ENCODE measurements at regions not wholly inside any gene's neighbourhood (a gene's known extent, or its start where the extent isn't known, plus 50 kb on each side); places are given as distances from the start of the nearest gene placed in this dataset.
A peak's percentile ranks its signal among the peaks of the same experiment; 100 is the strongest.

DNA sequence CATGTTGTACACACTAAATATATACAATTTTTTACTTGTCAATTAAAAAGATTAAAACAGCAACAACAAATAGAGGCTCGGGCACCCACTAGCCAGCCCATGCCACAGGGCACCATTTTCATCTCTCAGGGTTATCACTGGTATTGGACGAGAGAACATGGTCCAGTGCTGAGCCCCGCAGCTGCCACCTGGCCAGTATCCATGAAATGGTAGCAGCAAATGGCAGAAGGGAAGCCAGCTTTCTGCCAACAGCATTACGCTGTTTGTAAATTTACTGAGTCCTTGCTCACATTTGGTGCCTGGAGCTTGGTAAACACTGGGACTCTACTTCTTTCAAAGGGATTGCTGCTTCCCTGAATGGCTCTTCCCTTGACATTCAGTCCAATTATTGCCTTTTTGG is 87.9 kb upstream of the WASF3 start:
- no peak for DNase-seq (ENCODE audit: low spot score)
- TF ChIP-seq, protein P1, sequence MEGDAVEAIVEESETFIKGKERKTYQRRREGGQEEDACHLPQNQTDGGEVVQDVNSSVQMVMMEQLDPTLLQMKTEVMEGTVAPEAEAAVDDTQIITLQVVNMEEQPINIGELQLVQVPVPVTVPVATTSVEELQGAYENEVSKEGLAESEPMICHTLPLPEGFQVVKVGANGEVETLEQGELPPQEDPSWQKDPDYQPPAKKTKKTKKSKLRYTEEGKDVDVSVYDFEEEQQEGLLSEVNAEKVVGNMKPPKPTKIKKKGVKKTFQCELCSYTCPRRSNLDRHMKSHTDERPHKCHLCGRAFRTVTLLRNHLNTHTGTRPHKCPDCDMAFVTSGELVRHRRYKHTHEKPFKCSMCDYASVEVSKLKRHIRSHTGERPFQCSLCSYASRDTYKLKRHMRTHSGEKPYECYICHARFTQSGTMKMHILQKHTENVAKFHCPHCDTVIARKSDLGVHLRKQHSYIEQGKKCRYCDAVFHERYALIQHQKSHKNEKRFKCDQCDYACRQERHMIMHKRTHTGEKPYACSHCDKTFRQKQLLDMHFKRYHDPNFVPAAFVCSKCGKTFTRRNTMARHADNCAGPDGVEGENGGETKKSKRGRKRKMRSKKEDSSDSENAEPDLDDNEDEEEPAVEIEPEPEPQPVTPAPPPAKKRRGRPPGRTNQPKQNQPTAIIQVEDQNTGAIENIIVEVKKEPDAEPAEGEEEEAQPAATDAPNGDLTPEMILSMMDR (IDR thresholded peaks at IDR 0.05), result no peak
- H3K9me3 ChIP-seq, result no peaks in the 10 kb centered on the region
- ATAC-seq (ENCODE audit: insufficient number of reproducible peaks, low FRiP score, low read depth), result no peak
- no peak overlapping the region for H3K4me3 ChIP-seq
- H3K4me1 ChIP-seq (ENCODE audit: control insufficient read depth in 1 of 2, low read depth in 2 of 2), result no peaks in the 10 kb centered on the region
- H3K27me3 ChIP-seq (replicated peaks; ENCODE audit: insufficient read depth), result no peaks in the 10 kb centered on the region
- no peaks in the 10 kb centered on the region for H3K36me3 ChIP-seq
- H3K27ac ChIP-seq, result no peak overlapping the region

DNA sequence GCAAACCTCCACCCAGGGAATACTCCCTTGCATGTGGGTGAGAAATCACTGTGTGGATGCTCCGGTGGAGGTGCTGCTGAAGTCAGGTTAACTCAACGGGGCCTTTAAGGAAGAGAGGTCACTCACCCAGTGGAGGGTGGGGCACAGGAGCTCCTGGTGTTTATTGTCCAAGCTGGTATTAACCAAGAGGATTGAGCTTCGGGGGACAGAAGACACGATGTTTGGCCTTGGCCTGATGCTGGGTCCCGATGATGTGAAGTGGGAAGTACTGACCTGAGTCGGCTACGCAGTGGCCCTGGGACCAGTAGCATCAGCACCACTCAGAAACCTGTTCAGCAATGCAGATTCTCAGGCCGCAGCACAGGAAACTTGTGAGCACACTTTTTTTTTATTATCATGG is 85.7 kb upstream of the WASF3 start:
- Histone ChIP-seq H3K27ac (no peak overlapping the region), H3K27me3 (replicated peaks; ENCODE audit: insufficient read depth) (no peaks in the 10 kb centered on the region), H3K9me3 (no peaks in the 10 kb centered on the region), H3K4me3 (no peak overlapping the region), H3K4me1 (ENCODE audit: control insufficient read depth in 1 of 2, low read depth in 2 of 2) (peaks cover 0 to 20% of the 10 kb centered on the region in 2 donors), H3K36me3 (no peaks in the 10 kb centered on the region)
- DNase-seq (ENCODE audit: low spot score), result no peak
- TF ChIP-seq, protein P1 (IDR thresholded peaks at IDR 0.05), result no peak
- ATAC-seq (ENCODE audit: insufficient number of reproducible peaks, low FRiP score, low read depth), result no peak

- TF ChIP-seq, protein P1 (IDR thresholded peaks at IDR 0.05), result no peak
- DNase-seq (ENCODE audit: low spot score) (no peak), ATAC-seq (ENCODE audit: insufficient number of reproducible peaks, low FRiP score, low read depth) (no peak)
- peak overlapping the region; percentile 0 to 17 for H3K27ac ChIP-seq
- H3K4me1 ChIP-seq (ENCODE audit: control insufficient read depth in 1 of 2, low read depth in 2 of 2), result peaks cover 0 to 24% of the 10 kb centered on the region in 2 donors
- no peaks in the 10 kb centered on the region for H3K36me3 ChIP-seq
- H3K27me3 ChIP-seq (replicated peaks; ENCODE audit: insufficient read depth), result no peaks in the 10 kb centered on the region
- H3K9me3 ChIP-seq, result no peaks in the 10 kb centered on the region
- H3K4me3 ChIP-seq, result no peak overlapping the region
Measured at GRCh38 chr13:26473571-26474230, 83.8 kb upstream of the WASF3 start.

DNA sequence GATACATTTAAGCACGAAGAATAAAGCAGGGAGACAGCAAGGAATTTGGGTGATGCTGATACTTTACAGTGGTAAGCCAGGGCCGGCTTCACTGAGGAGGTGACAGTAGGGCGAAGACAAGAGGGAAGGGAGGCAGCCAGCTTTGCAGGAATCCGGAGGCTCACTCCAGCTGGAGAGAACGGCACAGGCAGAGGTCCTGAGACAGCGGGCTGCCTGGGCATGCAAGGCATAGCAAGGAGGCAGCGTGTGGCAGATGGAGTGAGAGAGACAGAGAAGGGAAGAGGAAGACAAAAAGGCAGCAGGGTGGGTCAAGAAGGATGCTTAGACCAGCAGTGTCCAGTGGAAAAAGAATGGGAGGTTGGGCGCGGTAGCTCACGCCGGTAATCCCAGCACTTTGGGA is 83.2 kb upstream of the WASF3 start:
- no peak for ATAC-seq (ENCODE audit: insufficient number of reproducible peaks, low FRiP score, low read depth)
- no peaks in the 10 kb centered on the region for H3K36me3 ChIP-seq
- H3K27ac ChIP-seq, result peak overlapping the region in 1 of 2 donors; percentile 58
- no peak overlapping the region for H3K4me3 ChIP-seq
- no peaks in the 10 kb centered on the region for H3K9me3 ChIP-seq
- TF ChIP-seq, protein P1 (IDR thresholded peaks at IDR 0.05), result no peak
- DNase-seq (ENCODE audit: low spot score), result no peak
- H3K4me1 ChIP-seq (ENCODE audit: control insufficient read depth in 1 of 2, low read depth in 2 of 2), result peaks cover 0 to 24% of the 10 kb centered on the region in 2 donors
- no peaks in the 10 kb centered on the region for H3K27me3 ChIP-seq (replicated peaks; ENCODE audit: insufficient read depth)

DNA sequence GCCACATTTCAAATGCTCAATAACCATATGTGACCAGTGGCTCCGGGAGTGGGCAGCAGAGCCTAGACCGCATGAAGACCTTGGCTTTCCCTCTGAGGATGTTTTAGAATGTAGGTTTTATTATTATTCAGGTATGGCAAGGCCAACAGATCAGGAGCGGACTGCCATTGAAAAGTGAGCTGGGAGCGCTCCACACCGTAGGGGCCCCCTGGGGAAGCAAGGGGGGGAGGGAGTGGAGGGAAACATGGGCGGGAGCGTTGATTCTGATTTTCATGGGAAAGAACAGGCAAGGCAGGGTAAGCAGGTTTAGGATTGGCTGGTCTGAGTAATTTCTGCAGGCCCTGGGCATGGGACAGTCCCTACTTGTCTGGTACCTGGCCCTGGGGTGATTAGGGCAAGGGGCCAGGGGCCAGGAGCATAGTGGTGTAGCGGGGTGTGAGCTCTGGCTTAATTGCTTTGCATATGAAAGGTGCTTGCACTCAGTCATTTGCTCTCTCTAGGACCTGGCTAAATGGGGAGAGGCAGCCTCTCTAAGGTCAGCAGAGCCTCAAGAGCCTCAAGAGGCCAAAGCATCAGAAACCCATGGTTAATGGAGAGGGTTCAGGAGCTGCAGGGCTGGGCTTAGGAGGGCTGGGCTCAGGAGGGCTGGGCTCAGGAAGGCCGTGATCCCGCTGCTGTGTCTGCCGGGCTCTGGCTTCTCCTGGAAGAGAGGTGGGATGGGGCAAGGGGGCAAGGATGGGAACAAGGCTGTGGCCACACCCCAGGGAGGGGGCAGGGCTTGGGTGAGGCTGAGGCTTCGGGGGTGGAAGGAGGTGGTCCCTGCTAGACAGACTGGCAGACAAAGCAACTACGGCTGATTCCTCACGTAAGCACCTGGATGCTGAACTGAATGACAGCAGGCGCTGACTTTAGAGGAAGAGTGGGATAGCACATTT is 82.0 kb upstream of the WASF3 start:
- TF ChIP-seq, protein P1 (IDR thresholded peaks at IDR 0.05), result no peak
- no peaks in the 10 kb centered on the region for H3K36me3 ChIP-seq
- peaks cover 0 to 24% of the 10 kb centered on the region in 2 donors for H3K4me1 ChIP-seq (ENCODE audit: control insufficient read depth in 1 of 2, low read depth in 2 of 2)
- no peaks in the 10 kb centered on the region for H3K9me3 ChIP-seq
- DNase-seq (ENCODE audit: low spot score) (no peak), ATAC-seq (ENCODE audit: insufficient number of reproducible peaks, low FRiP score, low read depth) (no peak)
- no peaks in the 10 kb centered on the region for H3K27me3 ChIP-seq (replicated peaks; ENCODE audit: insufficient read depth)
- H3K4me3 ChIP-seq, result peak overlapping the region; percentile 60
- H3K27ac ChIP-seq, result peak overlapping the region; percentile 82 to 96

Data from thoracic aorta (tissue), 2 donors.